SK-N-SH treated with all-trans-retinoic acid at 6 μM for 48 hours (cell line): ENCODE measurements at regions not wholly inside any gene's neighbourhood (a gene's known extent, or its start where the extent isn't known, plus 50 kb on each side); places are given as distances from the start of the nearest gene placed in this dataset.

Experiments used
- ARNTL ChIP-seq: fragments of 450-650 bp; formaldehyde crosslinking; IDR thresholded peaks from 2 replicates; pipeline ENCODE4 v1.5.0; 2020; ENCODE audit warnings: low read depth, mild to moderate bottlenecking, moderate library complexity, borderline replicate concordance
- CSDC2 ChIP-seq: fragments of 250-450 bp; sonication (Bioruptor Pico); IDR thresholded peaks from 2 replicates; pipeline ENCODE4 v1.5.0; 2020; ENCODE audit warnings: mild to moderate bottlenecking, moderate library complexity
- CSRNP3 ChIP-seq: fragments of 250-450 bp; sonication (Bioruptor Pico); IDR thresholded peaks from 2 replicates; pipeline ENCODE4 v1.5.1; 2021; ENCODE audit warnings: mild to moderate bottlenecking, moderate library complexity
- ISL1 ChIP-seq: fragments of 250-450 bp; sonication (Bioruptor Pico); IDR thresholded peaks from 2 replicates; pipeline ENCODE4 v2.1.2; 2022; ENCODE audit warnings: mild to moderate bottlenecking, moderate library complexity
- RARB ChIP-seq: fragments of 250-450 bp; sonication (Bioruptor Pico); IDR thresholded peaks from 2 replicates; pipeline ENCODE4 v1.8.0; 2021; ENCODE audit warnings: mild to moderate bottlenecking, moderate library complexity
- TCF4 ChIP-seq: fragments of 250-450 bp; sonication (Bioruptor Pico); IDR thresholded peaks from 2 replicates; pipeline ENCODE4 v1.8.0; 2021; ENCODE audit warnings: mild to moderate bottlenecking, moderate library complexity, borderline replicate concordance
- TOX ChIP-seq: fragments of 250-450 bp; sonication (Bioruptor Pico); IDR thresholded peaks from 2 replicates; pipeline ENCODE4 v1.8.0; 2021; ENCODE audit warnings: mild to moderate bottlenecking, moderate library complexity, borderline replicate concordance
- TSHZ2 ChIP-seq: fragments of 250-450 bp; sonication (Bioruptor Pico); IDR thresholded peaks from 2 replicates; pipeline ENCODE4 v1.5.0; 2020; ENCODE audit warnings: mild to moderate bottlenecking, moderate library complexity
- ZFP3 ChIP-seq: fragments of 250-450 bp; sonication (Bioruptor Pico); IDR thresholded peaks from 2 replicates; pipeline ENCODE4 v1.5.0; 2020; ENCODE audit warnings: mild to moderate bottlenecking, moderate library complexity
- ZNF565 ChIP-seq: fragments of 450-650 bp; formaldehyde crosslinking; conservative IDR thresholded peaks from 2 replicates; pipeline ENCODE4 v1.5.0; 2020; ENCODE audit warnings: low read depth, mild to moderate bottlenecking, moderate library complexity
- ZNF8 ChIP-seq: fragments of 450-650 bp; formaldehyde crosslinking; IDR thresholded peaks from 2 replicates; pipeline ENCODE4 v1.5.0; 2020; ENCODE audit warnings: mild to moderate bottlenecking, moderate library complexity
- TF ChIP-seq, protein P1 (sequence below): fragments of 250-450 bp; sonication (Bioruptor Pico); IDR thresholded peaks from 2 replicates; pipeline ENCODE4 v1.8.0; 2020; ENCODE audit warnings: mild to moderate bottlenecking, moderate library complexity, borderline replicate concordance

GRCh38 chr6:149140910-149141290 lies 176.6 kb upstream of the TAB2 start:
- no peak for TF ChIP-seq ZFP3 (CRISPR knock-in tag)
- no peak for TF ChIP-seq TOX
- TF ChIP-seq, protein P1, sequence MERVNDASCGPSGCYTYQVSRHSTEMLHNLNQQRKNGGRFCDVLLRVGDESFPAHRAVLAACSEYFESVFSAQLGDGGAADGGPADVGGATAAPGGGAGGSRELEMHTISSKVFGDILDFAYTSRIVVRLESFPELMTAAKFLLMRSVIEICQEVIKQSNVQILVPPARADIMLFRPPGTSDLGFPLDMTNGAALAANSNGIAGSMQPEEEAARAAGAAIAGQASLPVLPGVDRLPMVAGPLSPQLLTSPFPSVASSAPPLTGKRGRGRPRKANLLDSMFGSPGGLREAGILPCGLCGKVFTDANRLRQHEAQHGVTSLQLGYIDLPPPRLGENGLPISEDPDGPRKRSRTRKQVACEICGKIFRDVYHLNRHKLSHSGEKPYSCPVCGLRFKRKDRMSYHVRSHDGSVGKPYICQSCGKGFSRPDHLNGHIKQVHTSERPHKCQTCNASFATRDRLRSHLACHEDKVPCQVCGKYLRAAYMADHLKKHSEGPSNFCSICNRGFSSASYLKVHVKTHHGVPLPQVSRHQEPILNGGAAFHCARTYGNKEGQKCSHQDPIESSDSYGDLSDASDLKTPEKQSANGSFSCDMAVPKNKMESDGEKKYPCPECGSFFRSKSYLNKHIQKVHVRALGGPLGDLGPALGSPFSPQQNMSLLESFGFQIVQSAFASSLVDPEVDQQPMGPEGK (CRISPR knock-in tag), result no peak
- TF ChIP-seq ARNTL (CRISPR knock-in tag), result no peak
- TF ChIP-seq ZNF8, result no peak
- no peak for TF ChIP-seq TSHZ2 (CRISPR knock-in tag)
- no peak for TF ChIP-seq TCF4 (CRISPR knock-in tag)
- no peak for TF ChIP-seq CSRNP3 (CRISPR knock-in tag)
- TF ChIP-seq ZNF565, result no peak
- no peak for TF ChIP-seq RARB (CRISPR knock-in tag)
- TF ChIP-seq CSDC2 (CRISPR knock-in tag), result no peak
- TF ChIP-seq ISL1 (CRISPR knock-in tag), result no peak
